B cell (primary cell): ENCODE measurements at regions not wholly inside any gene's neighbourhood (a gene's known extent, or its start where the extent isn't known, plus 50 kb on each side); places are given as distances from the start of the nearest gene placed in this dataset.

ENCODE experiments used
- ATAC-seq: fragments of 200-7000 bp; cut with Tn5 transposase; one replicate; pipeline ENCODE4 v1.10.0; 2021; ENCODE audit warnings: low read depth, mild to moderate bottlenecking, moderate number of reproducible peaks, moderate library complexity
- CTCF ChIA-PET: fragments of 350-600 bp; sonication (Branson Sonifier 250); formaldehyde crosslinking; loops from one replicate; lab custom pipeline; 2021; ENCODE audit warnings: antibody characterized with exemption, inconsistent platforms; lab: Charles Lee
- POLR2A ChIA-PET: fragments of 350-600 bp; sonication (Branson Sonifier 250); formaldehyde crosslinking; loops from one replicate; lab custom pipeline; 2021; ENCODE audit warnings: antibody characterized with exemption; lab: Charles Lee
- DNase-seq: peaks from one replicate; pipeline ENCODE4 v3.0.0; 2013
- H2AFZ ChIP-seq: 2 replicates; pipeline ENCODE4 v1.6.1; 2012; ENCODE audit warnings: mild to moderate bottlenecking, low read depth, low read length; ENCODE audit not compliant: insufficient read depth, poor library complexity, severe bottlenecking
- H3K27ac ChIP-seq, 2 donors: 1 replicate in 1 of 2; 2 replicates in 1 of 2; pipeline ENCODE4 v1.5.1; 2012 to 2013; ENCODE audit warnings: low read length in 2 of 2, mild to moderate bottlenecking in 2 of 2, moderate library complexity in 1 of 2
- H3K27me3 ChIP-seq, 4 experiments: fragments of 200-600 bp in 1 of 4; sonication (generic) in 1 of 4; replicated peaks in 1 of 4; 1 replicate in 2 of 4; 2 replicates in 2 of 4; pipeline versions ENCODE4 v1.6.1 to v1.7.0; 2013 to 2016; ENCODE audit warnings: low read length in 3 of 4, mild to moderate bottlenecking in 2 of 4, mixed read lengths in 1 of 4, moderate library complexity in 1 of 4; ENCODE audit not compliant: insufficient read depth in 4 of 4, control insufficient read depth in 3 of 4; ENCODE audit errors: control extremely low read depth in 1 of 4
- H3K36me3 ChIP-seq, 2 experiments: replicated peaks in 1 of 2; 1 replicate in 1 of 2; 2 replicates in 1 of 2; pipeline versions ENCODE4 v1.6.1 to v1.7.1; 2013; ENCODE audit warnings: low read length in 1 of 2; ENCODE audit not compliant: insufficient read depth in 2 of 2, control insufficient read depth in 1 of 2; ENCODE audit errors: control extremely low read depth in 1 of 2, extremely low read depth in 1 of 2
- H3K4me1 ChIP-seq, 2 donors: fragments of 200-600 bp in 1 of 2; sonication (generic) in 1 of 2; 1 replicate in 1 of 2; 2 replicates in 1 of 2; pipeline versions ENCODE4 v1.5.1 to v1.6.1; 2013 to 2017; ENCODE audit warnings: low read length in 2 of 2; ENCODE audit not compliant: control insufficient read depth in 2 of 2, insufficient read depth in 2 of 2
- H3K4me2 ChIP-seq: replicated peaks from 2 replicates; pipeline ENCODE3; 2012; ENCODE audit warnings: mild to moderate bottlenecking, low read depth, low read length; ENCODE audit not compliant: poor library complexity, severe bottlenecking
- H3K4me3 ChIP-seq, 5 experiments: fragments of 200-600 bp in 1 of 5; sonication (generic) in 1 of 5; 1 replicate in 3 of 5; 2 replicates in 2 of 5; pipeline versions ENCODE4 v1.5.1 to v1.7.0; 2011 to 2016; ENCODE audit warnings: low read length in 4 of 5, mild to moderate bottlenecking in 4 of 5, low read depth in 2 of 5, control low read depth in 1 of 5, moderate library complexity in 1 of 5; ENCODE audit not compliant: insufficient read depth in 1 of 5; ENCODE audit errors: control extremely low read depth in 1 of 5, extremely low read depth in 1 of 5
- H3K79me2 ChIP-seq: fragments of 200-600 bp; sonication (generic); one replicate; pipeline ENCODE4 v1.6.0; 2016; ENCODE audit warnings: low read length; ENCODE audit not compliant: control insufficient read depth, insufficient read depth
- H3K9ac ChIP-seq: fragments of 200-600 bp; sonication (generic); 2 replicates; pipeline ENCODE4 v1.6.1; 2017; ENCODE audit warnings: mild to moderate bottlenecking, low read length, moderate library complexity
- H3K9me3 ChIP-seq, 3 donors: one replicate each; pipeline versions ENCODE4 v1.6.1 to v1.7.1; 2013; ENCODE audit warnings: low read length in 2 of 3; ENCODE audit not compliant: control insufficient read depth in 2 of 3, insufficient read depth in 1 of 3; ENCODE audit errors: control extremely low read depth in 1 of 3
- H4K20me1 ChIP-seq: 2 replicates; pipeline ENCODE4 v1.6.0; 2012; ENCODE audit warnings: mild to moderate bottlenecking, low read length; ENCODE audit not compliant: insufficient read depth, control insufficient read depth, poor library complexity, severe bottlenecking
- H3K27ac Mint-ChIP-seq: one replicate; pipeline ENCODE4 v1.8.0; 2021; ENCODE audit warnings: mixed read lengths
- H3K27me3 Mint-ChIP-seq: one replicate; pipeline ENCODE4 v1.8.0; 2021; ENCODE audit warnings: mixed read lengths
- H3K4me1 Mint-ChIP-seq: one replicate; pipeline ENCODE4 v1.8.0; 2021; ENCODE audit warnings: mixed read lengths
- H3K4me3 Mint-ChIP-seq: one replicate; pipeline ENCODE4 v1.8.0; 2021; ENCODE audit warnings: mixed read lengths
- H3K9me3 Mint-ChIP-seq: one replicate; pipeline ENCODE4 v1.8.0; 2022; ENCODE audit warnings: mixed read lengths; ENCODE audit not compliant: insufficient read depth
- CTCF ChIP-seq: fragments of 200-600 bp; IDR thresholded peaks from one replicate; pipeline ENCODE4 v1.8.0; 2022; ENCODE audit warnings: antibody characterized with exemption, mild to moderate bottlenecking
- EZH2 ChIP-seq: IDR thresholded peaks from 2 replicates; pipeline ENCODE4 v1.6.1; 2012; ENCODE audit warnings: borderline replicate concordance, low read depth, mild to moderate bottlenecking, moderate library complexity, low read length; ENCODE audit not compliant: insufficient read depth, poor library complexity, severe bottlenecking
- WGBS: methylation state at CpG from one replicate; pipeline ENCODE4 v1.1.5; 2013; ENCODE audit warnings: missing lambda C conversion rate; ENCODE audit not compliant: insufficient coverage; 5-methylcytosine and 5-hydroxymethylcytosine counted together
- intact Hi-C: fragments of 100-400 bp; cut with micrococcal nuclease; formaldehyde crosslinking; loops from one replicate; pipeline ENCODE4 v1.10.0; 2022

- no peaks in the 10 kb centered on the region for H3K79me2 ChIP-seq
- no peak overlapping the region for H3K4me2 ChIP-seq
- H4K20me1 ChIP-seq = no peaks in the 10 kb centered on the region
- DNase-seq = no peak
- H3K4me1 ChIP-seq = no peaks in the 10 kb centered on the region
- no peak for ATAC-seq
- ChIA-PET POLR2A (no interaction called here), CTCF (no interaction called here)
- H2AFZ ChIP-seq = no peak overlapping the region
- H3K27me3 ChIP-seq = no peaks in the 10 kb centered on the region
- H3K9ac ChIP-seq = no peak overlapping the region
- no CpG with 5 or more reads among the region's 1 CpG for WGBS
- H3K9me3 ChIP-seq = peaks cover 0 to 5% (median 0%) of the 10 kb centered on the region in 3 donors
- TF ChIP-seq CTCF (no peak), EZH2 (no peak)
- Mint-ChIP-seq H3K27me3 (no peaks in the 10 kb centered on the region), H3K27ac (no peak overlapping the region), H3K4me3 (no peak overlapping the region), H3K4me1 (no peaks in the 10 kb centered on the region), H3K9me3 (peaks cover 2% of the 10 kb centered on the region)
- no peak overlapping the region for H3K4me3 ChIP-seq
- intact Hi-C loops = no loop called here
- no peak overlapping the region for H3K27ac ChIP-seq
- no peaks in the 10 kb centered on the region for H3K36me3 ChIP-seq
Measured at GRCh38 chr13:63542770-63543169, 2127.1 kb upstream of the PCDH20 start.

GRCh38 chr13:63541336-63541735, 2125.7 kb upstream of the PCDH20 start:
- H3K27me3 Mint-ChIP-seq = no peaks in the 10 kb centered on the region
- Histone ChIP-seq H3K4me2 (no peak overlapping the region), H3K4me3 (no peak overlapping the region), H3K27me3 (no peaks in the 10 kb centered on the region), H2AFZ (no peak overlapping the region), H3K79me2 (no peaks in the 10 kb centered on the region), H3K4me1 (no peaks in the 10 kb centered on the region), H3K36me3 (no peaks in the 10 kb centered on the region), H3K9me3 (peaks cover 0 to 5% (median 0%) of the 10 kb centered on the region in 3 donors), H4K20me1 (no peaks in the 10 kb centered on the region), H3K9ac (no peak overlapping the region), H3K27ac (no peak overlapping the region)
- 67% methylated on average over 3 of the region's 6 CpGs for WGBS
- POLR2A ChIA-PET = no interaction called here
- intact Hi-C loops = no loop called here
- H3K4me1 Mint-ChIP-seq = no peaks in the 10 kb centered on the region
- H3K4me3 Mint-ChIP-seq = no peak overlapping the region
- DNase-seq (no peak), ATAC-seq (no peak)
- TF ChIP-seq CTCF (no peak), EZH2 (no peak)
- peaks cover 2% of the 10 kb centered on the region for H3K9me3 Mint-ChIP-seq
- CTCF ChIA-PET = no interaction called here
- no peak overlapping the region for H3K27ac Mint-ChIP-seq
